ENCODE measurements at regions not wholly inside any gene's neighbourhood (a gene's known extent, or its start where the extent isn't known, plus 50 kb on each side); places are given as distances from the start of the nearest gene placed in this dataset.
"Not testable (repeated sequence)": the region's sequence is repeated elsewhere in the genome, so short reads cannot be mapped to it uniquely, and the experiment has no call there.

GRCh38 chr6:159522877-159523547, 170.0 kb downstream of the SOD2 start:
- DNase-seq (ENCODE audit: low read depth in 2 of 2): no peak

- DNase-seq (ENCODE audit: low read depth in 2 of 2): no peak
These were observed 171.1 kb downstream of the SOD2 start for GRCh38 chr6:159521962-159522361.

DNA sequence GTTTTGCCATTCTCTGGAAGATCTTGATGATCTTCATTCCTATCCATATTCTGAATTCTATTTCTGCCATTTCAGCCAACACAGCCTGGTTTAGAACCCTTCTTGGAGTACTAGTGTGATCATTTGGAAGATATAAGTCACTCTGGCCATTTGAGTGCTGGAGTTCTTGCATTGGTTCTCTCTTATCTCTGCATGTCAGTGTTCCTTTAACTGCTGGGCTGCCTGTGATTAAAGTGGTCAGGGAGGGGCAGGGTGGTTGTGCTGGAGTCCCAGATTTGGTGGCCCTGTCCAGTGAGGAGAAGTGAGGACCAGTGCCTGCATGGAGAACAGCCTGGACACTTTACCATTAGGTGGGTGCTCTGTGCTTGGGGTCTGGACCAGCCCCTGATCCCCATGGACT, 173.0 kb downstream of the SOD2 start:
- no peak for DNase-seq (ENCODE audit: low read depth in 2 of 2)

DNA sequence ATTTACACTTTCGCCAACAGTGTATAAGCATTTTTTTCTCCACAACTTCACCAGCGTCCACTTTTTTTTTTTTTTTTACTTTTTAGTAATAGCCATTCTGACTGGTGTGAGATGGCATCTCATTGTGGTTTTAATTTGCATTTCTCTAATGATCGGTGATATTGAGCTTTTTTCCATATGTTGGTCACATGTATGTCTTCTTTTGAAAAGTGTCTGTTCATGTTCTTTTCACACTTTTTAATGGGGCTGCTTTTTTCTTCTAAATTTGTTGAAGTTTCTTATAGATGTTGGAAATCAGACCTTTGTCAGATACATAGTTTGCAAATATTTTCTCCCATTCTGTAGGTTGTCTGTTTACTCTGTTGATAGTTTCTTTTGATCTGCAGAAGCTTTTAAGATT, 177.2 kb downstream of the SOD2 start:
- DNase-seq (ENCODE audit: low read depth in 2 of 2): not testable (repeated sequence)

DNA sequence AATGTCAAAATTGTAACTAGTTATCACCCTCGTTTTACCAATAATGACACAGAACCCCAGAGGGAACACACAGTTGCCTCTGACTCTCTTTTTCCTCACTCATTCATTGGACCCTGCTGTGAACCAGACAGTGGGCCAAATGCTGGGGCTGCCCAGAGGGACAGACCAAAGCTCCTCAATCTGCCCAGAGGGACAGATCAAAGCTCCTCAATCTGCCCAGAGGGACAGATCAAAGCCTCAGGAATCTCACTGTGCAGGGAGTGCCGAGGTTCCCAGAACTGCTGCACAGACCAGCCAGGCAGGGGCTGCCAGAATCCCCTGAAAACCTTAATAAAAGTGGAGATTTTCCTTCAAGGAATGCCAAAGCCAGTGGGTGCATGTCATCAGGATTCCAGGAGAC, 179.1 kb downstream of the SOD2 start:
- DNase-seq (ENCODE audit: low read depth in 2 of 2): no peak

DNA sequence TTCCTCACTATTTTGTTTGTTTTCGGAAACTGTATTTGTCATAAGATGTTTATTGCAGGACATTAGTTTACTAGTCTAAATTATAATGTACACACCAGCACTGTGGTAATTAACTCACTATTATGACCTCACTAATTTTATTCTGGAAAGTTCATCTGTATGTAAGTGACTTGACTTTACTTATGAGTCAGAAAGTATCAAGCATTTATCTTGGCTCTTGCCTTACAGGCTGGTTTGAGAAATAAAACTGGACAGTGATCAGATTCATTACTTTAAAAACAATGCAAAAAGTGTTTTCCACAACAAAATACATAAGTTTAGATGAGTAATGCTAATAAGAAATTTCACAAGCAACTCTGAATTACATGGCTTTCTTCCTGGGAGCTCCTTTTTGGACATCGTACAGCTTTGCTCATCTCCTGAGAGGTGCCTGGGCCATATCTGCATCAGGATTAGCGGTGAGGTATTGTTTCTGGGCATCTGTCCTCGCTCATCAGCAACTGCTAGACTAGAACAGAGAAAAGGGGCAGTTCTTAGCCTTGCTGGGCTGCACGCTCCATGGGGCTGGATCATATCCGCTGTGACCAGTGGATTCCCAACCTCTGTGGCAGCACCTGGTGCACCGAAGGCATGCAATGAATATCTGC, 179.8 kb downstream of the SOD2 start:
- no peak for DNase-seq (ENCODE audit: low read depth in 2 of 2)

- no peak for DNase-seq (ENCODE audit: low read depth in 2 of 2)
These were observed 180.5 kb downstream of the SOD2 start for GRCh38 chr6:159512571-159512970.

DNA sequence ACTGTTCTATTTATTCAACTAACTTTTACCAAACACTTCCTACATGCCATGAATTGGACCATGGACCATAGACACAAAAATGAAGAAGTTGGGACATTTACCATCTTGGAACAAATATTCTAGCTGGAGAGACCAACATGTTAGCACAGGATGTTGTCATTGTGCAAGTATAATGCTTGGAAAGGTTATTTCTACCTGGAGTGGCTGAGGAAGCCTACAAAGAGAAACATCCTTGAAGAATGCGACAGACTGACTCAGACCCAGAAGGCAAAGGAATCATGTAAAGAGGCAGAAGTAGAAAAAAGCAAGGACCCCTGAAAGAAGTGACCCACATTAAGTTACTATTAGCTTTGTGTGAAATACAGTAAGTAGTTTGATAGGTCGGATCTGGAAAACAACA, 180.9 kb downstream of the SOD2 start:
- no peak for DNase-seq (ENCODE audit: low read depth in 2 of 2)

DNA sequence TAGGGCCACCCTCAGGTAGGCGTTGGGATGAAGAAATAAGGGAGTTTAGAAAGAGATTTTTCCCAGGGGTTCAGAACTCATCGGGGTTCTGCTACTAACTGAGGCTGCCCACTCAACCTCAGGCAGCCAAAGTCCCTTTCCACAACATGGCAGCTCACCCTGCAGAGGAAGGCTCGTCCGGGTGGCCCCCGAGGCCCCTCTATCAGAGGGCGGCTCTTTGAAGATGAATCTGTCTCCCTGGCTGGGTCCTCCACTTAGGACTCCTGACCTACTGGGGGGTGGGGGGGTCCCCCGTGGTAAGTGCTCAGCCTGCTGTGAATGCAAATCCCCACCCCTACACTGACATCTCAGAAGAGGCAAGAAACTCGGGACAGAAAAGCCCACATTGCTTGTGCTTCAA, 182.9 kb downstream of the SOD2 start:
- DNase-seq (ENCODE audit: low read depth in 2 of 2): no peak

GRCh38 chr6:159508931-159509330, 184.1 kb downstream of the SOD2 start:
- no peak for DNase-seq (ENCODE audit: low read depth in 2 of 2)

DNA sequence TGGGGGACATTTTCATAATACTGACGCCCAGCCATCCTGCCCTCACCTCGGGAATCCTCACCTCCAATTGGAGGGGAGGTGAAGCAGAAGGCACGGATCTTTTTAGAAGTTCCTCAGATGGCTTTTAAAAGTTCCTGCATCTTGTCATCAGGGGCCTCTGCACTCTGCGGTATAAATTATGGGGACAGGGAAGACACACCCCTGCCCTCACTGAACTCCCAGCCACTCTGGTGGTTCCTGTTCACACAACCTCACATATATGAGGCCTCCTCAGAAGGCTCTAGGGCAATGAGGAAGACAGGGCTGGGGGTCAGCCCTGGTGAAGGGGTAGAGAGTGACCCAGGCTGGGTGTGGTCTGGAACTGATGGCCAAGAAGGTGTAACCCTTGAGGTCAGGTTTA, 187.0 kb downstream of the SOD2 start:
- no peak for DNase-seq (ENCODE audit: low read depth in 2 of 2)

DNA sequence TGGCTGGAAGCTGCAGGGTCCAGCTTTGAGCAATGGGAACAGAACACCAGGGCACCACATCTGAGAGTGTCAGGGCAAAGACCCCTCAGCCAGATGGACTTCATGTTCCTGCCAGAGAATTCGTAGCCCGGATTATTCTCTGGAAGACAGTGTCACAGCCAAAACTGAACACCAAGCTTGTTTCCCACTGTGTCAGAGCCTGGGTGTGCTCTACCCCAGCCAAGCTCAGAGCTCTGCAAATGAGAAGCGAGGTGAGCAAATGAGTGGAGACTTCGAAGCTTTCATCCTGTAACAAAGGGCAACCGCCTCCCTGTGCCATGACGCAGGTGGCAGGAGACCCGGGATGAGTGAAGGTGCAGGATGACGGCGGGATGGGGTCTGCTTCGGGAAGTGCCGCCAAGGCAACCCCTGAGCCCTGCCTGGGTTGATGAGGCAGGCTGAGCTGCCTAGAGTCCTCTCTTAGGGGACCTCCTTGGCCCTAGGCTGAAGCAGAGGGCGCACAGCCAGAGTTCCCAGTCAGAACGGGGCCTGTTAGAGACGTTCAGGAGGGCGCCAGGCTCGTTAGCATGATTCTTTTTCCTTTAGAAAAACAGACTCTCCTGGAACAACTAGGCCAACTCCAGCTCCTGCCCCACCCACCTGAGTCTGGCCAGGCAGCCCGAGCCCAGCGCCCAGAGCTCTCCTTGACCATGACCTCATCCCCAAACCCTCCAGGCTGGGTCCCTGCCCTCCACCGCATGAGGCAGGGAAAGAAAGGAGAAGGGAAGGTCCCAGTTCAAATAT, 187.7 kb downstream of the SOD2 start:
- DNase-seq (ENCODE audit: low read depth in 2 of 2): no peak

DNA sequence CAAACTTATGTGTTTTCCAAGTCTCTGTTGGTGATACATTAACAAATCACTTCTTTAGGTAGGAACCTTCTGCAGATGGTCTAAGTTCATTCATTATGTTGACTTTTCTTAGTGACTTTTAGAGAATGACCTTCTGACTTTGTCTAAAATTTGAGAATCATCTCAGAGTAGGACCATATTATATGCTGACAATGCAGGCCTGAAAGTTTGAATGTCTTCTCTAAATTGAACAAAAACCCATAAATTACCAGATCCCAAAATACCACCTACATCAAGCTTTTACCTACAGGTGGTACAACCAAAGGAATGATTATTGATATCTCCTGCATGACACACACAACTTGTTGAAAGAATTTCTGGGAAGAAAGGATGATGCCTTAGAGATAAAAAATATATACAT, 191.5 kb downstream of the SOD2 start:
- DNase-seq (ENCODE audit: low read depth in 2 of 2): no peak

DNA sequence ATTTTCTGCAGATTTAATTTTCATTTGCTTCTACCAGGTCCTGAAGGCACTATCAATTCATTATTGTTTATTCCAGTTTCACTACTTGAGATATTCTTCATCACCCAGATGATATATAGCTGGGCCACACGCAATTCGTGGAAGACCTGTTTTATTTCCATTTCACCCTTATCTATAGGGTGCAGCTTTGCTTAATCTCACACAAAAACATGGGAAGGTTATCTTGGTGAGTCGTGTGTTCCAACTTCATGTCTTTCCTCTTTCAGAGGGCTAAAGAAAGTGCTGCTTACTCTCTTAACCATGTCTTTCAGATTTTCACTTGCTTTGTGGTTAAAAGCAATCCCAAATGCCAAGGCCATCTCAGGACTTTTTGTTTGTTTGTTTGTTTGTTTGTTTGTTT, 194.0 kb downstream of the SOD2 start:
- no peak for DNase-seq (ENCODE audit: low read depth in 2 of 2)

GRCh38 chr6:159494586-159494972, 198.5 kb downstream of the SOD2 start:
- DNase-seq (ENCODE audit: low read depth in 2 of 2): no peak

DNA sequence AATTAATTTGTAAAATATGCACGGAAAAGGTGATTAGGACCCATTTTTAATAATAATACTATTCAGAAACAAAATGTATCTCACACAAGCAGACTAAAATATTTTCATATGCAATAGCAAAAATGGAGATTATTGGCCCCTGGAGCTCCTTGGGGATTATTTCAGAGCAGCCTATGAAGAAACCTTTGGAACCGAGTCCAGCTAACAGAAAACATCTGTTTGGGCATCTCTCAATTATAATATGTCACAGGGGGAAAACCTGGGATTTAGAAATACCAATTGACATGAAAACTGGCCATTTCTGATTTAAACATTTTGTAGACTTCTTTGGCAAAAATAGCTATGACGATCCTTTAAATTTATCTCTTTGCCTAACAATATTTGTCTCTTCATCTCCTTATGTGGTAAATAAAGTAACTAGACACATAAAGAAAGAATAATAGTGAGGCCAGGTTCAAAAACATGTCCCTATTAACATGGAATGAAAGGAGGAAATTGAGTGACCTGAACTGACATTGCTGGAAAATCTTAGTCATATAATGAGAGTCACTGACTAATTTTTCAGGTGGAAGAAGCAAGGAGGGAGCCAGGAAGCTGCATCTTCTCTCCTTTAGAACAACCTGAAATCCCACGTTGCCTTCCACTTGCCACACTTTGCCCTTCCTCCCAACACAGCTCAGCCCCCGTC, 199.0 kb downstream of the SOD2 start:
- no peak for DNase-seq (ENCODE audit: low read depth in 2 of 2)

GRCh38 chr6:159493231-159493897, 199.7 kb downstream of the SOD2 start:
- DNase-seq (ENCODE audit: low read depth in 2 of 2): no peak

DNA sequence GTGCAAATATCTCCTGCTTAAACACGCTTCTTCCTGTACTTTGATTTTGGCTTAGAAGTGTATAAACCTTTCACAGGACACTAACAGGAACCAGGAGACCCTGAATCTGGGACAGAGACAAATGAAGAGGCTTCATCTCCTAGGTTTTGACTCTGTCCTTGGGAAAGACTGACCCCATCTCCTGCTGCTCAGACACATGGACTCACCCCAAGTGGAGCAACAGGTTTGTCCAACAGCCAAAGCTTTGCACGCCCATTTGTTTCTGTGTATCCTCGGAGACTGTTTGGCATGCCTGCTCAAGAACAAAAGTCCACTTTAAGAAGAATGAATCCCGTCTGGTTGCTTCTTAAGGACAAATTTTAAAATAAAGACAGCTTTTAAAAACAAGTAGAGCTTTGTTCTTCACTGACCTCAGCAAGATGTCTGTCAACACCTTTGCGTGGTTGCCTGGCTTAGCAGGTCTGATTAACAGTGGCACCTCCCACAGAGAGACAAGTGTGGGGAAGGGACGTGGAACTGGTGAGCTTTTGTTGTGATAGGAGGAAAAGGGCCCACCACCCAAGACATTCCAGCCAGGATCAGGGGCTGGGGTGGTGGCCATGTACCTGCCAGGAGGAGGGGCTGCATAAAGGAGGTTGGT, 202.6 kb downstream of the SOD2 start:
- DNase-seq (ENCODE audit: low read depth in 2 of 2): no peak

GRCh38 chr6:159487636-159488035, 205.4 kb downstream of the SOD2 start:
- DNase-seq (ENCODE audit: low read depth in 2 of 2): no peak

- no peak for DNase-seq (ENCODE audit: low read depth in 2 of 2)
These were observed 209.8 kb downstream of the SOD2 start for GRCh38 chr6:159483259-159483658.

GRCh38 chr6:159481897-159482296, 211.1 kb downstream of the SOD2 start:
- no peak for DNase-seq (ENCODE audit: low read depth in 2 of 2)
